Lung (tissue), 11 donors: ENCODE measurements at regions not wholly inside any gene's neighbourhood (a gene's known extent, or its start where the extent isn't known, plus 50 kb on each side); places are given as distances from the start of the nearest gene placed in this dataset.

Source experiments
- ATAC-seq: fragments of 200-7000 bp; cut with Tn5 transposase; one replicate; pipeline ENCODE4 v1.9.1; 2020; ENCODE audit warnings: moderate number of reproducible peaks; ENCODE audit not compliant: insufficient read depth, low FRiP score
- DNase-seq, 3 donors: peaks; one replicate each; pipeline ENCODE4 v3.0.0-alpha.2; 2013 to 2017
- H3K27ac ChIP-seq, 2 donors: one replicate each; pipeline ENCODE4 v1.5.1; 2013; ENCODE audit warnings: mild to moderate bottlenecking in 2 of 2, moderate library complexity in 2 of 2, control low read depth in 1 of 2, inconsistent platforms in 1 of 2, low read depth in 1 of 2, low read length in 1 of 2
- H3K27me3 ChIP-seq, 3 donors: one replicate each; pipeline ENCODE4 v1.5.1; 2013; ENCODE audit warnings: low read length in 2 of 3; ENCODE audit not compliant: control insufficient read depth in 3 of 3, insufficient read depth in 3 of 3
- H3K36me3 ChIP-seq, 4 donors: one replicate each; pipeline ENCODE4 v1.5.1; 2013; ENCODE audit warnings: low read length in 4 of 4, mild to moderate bottlenecking in 1 of 4, moderate library complexity in 1 of 4; ENCODE audit not compliant: control insufficient read depth in 4 of 4, insufficient read depth in 4 of 4
- H3K4me1 ChIP-seq, 5 donors: one replicate each; pipeline ENCODE4 v1.5.1; 2013; ENCODE audit warnings: low read length in 5 of 5, mild to moderate bottlenecking in 2 of 5, moderate library complexity in 1 of 5; ENCODE audit not compliant: control insufficient read depth in 5 of 5, insufficient read depth in 5 of 5
- H3K4me3 ChIP-seq: one replicate; pipeline ENCODE4 v1.5.1; 2013; ENCODE audit warnings: mild to moderate bottlenecking, control low read depth, moderate library complexity
- H3K9ac ChIP-seq, 2 donors: one replicate each; pipeline ENCODE4 v1.5.1; 2013; ENCODE audit warnings: low read length in 2 of 2, control low read depth in 1 of 2; ENCODE audit not compliant: insufficient read depth in 1 of 2
- H3K9me3 ChIP-seq, 4 donors: one replicate each; pipeline ENCODE4 v1.5.1; 2013; ENCODE audit warnings: low read length in 3 of 4, mild to moderate bottlenecking in 1 of 4, moderate library complexity in 1 of 4; ENCODE audit not compliant: control insufficient read depth in 4 of 4, insufficient read depth in 3 of 4
- WGBS, 2 donors: extraction: QIAGEN DNeasy Blood & Tissue Kit; methylation state at CpG; one replicate each; pipeline ENCODE4 v1.1.7; 2013; 5-methylcytosine and 5-hydroxymethylcytosine counted together
- TF ChIP-seq, protein P1 (sequence below): IDR thresholded peaks from 2 replicates; pipeline ENCODE4 v1.5.1; 2012; ENCODE audit warnings: mild to moderate bottlenecking; ENCODE audit errors: control extremely low read depth, extremely low read depth
- donor health status: control.
- donor health status: control.
- donor health status: Bipolar disorder and iron deficiency.
- donor health status: healthy.
- donor health status: DM: yes; HTN: yes; CAD: no.

DNA sequence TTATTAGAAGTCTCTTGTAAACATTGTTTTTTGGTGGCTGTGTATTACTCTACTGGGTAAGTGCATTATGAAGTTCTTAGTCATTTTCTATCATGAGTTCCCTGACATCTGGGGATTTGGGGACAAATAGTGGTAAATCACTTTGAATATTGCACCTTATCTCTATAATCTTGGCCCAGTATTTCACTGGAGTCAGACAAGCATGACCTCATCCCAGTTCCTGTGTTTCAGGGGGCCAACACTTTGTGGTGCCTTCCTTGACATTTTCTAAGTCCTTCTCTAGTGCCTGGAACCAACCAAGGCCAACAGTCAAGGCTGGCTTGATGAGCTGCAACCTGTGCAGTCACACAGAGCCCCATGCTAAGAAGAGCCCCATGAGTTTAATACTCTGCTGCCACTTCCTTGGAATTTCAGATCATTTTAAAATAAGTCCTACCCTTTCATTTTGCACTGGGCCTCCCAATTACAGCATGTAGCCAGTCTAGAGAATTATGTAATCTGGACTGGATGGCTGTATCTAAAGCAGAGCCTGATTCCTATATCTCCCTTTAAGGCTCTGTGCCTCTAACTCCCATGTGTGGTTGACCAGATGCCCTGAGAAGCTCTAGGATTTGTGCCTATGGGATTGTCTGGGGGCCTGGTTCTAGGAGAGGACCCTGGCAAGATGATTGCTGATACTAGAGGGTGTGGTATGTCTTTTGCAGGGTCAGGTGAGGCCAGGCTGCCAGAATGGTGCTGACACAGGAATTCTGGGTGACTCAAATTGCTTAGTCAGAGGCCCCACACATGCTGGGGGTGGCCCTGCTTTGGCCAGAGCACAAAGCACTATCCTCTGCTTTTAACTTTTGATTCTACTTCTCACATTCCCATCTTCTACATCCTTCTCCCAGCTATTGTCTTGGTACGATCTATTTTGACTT lies 319.6 kb upstream of the TBC1D5 start:
- no peaks in the 10 kb centered on the region for H3K9me3 ChIP-seq
- TF ChIP-seq, protein P1, sequence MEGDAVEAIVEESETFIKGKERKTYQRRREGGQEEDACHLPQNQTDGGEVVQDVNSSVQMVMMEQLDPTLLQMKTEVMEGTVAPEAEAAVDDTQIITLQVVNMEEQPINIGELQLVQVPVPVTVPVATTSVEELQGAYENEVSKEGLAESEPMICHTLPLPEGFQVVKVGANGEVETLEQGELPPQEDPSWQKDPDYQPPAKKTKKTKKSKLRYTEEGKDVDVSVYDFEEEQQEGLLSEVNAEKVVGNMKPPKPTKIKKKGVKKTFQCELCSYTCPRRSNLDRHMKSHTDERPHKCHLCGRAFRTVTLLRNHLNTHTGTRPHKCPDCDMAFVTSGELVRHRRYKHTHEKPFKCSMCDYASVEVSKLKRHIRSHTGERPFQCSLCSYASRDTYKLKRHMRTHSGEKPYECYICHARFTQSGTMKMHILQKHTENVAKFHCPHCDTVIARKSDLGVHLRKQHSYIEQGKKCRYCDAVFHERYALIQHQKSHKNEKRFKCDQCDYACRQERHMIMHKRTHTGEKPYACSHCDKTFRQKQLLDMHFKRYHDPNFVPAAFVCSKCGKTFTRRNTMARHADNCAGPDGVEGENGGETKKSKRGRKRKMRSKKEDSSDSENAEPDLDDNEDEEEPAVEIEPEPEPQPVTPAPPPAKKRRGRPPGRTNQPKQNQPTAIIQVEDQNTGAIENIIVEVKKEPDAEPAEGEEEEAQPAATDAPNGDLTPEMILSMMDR = no peak
- H3K4me3 ChIP-seq = no peak overlapping the region
- no peak overlapping the region for H3K27ac ChIP-seq
- ATAC-seq (no peak), DNase-seq (no peak)
- no peaks in the 10 kb centered on the region for H3K36me3 ChIP-seq
- no peaks in the 10 kb centered on the region for H3K27me3 ChIP-seq
- 91 to 100% methylated on average over 1 of the region's 1 CpG for WGBS, 2 donors
- H3K4me1 ChIP-seq = no peaks in the 10 kb centered on the region
- H3K9ac ChIP-seq = no peak overlapping the region

DNA sequence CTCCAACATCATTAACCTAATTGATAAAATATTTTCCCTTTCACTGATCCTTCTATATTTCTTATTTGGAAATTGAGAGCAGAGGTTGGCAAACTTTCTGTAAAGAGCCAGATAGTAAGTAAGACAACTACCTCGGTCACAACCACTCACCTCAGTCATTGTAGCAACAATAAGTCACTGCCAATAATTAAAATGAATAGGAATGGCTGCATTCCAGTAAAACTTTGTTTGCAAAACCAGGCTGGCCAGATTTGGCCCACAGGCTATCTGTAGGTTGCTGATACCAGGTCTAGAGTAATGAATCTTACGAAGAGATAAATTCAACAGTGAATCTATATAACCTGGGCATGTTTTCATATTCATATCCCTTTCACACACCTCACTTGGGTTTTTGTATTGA lies 316.2 kb upstream of the TBC1D5 start:
- Histone ChIP-seq H3K9me3 (no peaks in the 10 kb centered on the region), H3K4me1 (no peaks in the 10 kb centered on the region), H3K9ac (no peak overlapping the region), H3K4me3 (no peak overlapping the region), H3K27me3 (no peaks in the 10 kb centered on the region), H3K27ac (no peak overlapping the region), H3K36me3 (no peaks in the 10 kb centered on the region)
- 72 to 86% methylated on average over 2 of the region's 2 CpGs for WGBS, 2 donors
- ATAC-seq (no peak), DNase-seq (no peak)
- TF ChIP-seq, protein P1 = no peak

- no peaks in the 10 kb centered on the region for H3K9me3 ChIP-seq
- H3K27me3 ChIP-seq = no peaks in the 10 kb centered on the region
- TF ChIP-seq, protein P1 = no peak
- DNase-seq = no peak
- H3K27ac ChIP-seq = no peak overlapping the region
- H3K9ac ChIP-seq = no peak overlapping the region
- no peak overlapping the region for H3K4me3 ChIP-seq
- no peak for ATAC-seq
- 66 to 72% methylated on average over 2 of the region's 2 CpGs for WGBS, 2 donors
- H3K4me1 ChIP-seq = no peaks in the 10 kb centered on the region
- no peaks in the 10 kb centered on the region for H3K36me3 ChIP-seq
Measured at GRCh38 chr3:18057471-18058091, 315.1 kb upstream of the TBC1D5 start.
